IPS-NIHi7 (cell line): ENCODE measurements at regions not wholly inside any gene's neighbourhood (a gene's known extent, or its start where the extent isn't known, plus 50 kb on each side); places are given as distances from the start of the nearest gene placed in this dataset.

Experiments used
- DNase-seq: peaks from one replicate; pipeline ENCODE4 v3.0.0; 2012; ENCODE audit warnings: mixed read lengths; ENCODE audit errors: extremely low spot score

DNA sequence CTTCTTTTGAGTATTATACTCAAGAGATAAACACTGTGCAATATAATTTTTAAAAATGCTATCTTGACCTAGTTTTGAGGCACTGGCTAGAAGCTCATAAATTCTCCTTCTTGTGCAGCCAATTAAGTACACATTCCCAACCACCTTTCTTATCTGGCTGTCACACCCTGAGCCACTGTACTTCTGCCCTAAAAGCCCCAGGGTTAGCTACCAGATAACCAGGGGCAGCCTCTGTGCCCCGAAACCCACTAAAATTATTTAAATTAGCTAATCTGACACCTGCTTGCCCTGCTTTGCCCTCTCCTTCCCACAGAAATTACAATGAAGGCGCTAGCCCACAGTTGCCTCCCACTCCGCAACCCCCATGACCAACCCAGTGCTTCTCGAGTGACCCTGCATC is 597.3 kb upstream of the TYRP1 start:
- no peak for DNase-seq

DNA sequence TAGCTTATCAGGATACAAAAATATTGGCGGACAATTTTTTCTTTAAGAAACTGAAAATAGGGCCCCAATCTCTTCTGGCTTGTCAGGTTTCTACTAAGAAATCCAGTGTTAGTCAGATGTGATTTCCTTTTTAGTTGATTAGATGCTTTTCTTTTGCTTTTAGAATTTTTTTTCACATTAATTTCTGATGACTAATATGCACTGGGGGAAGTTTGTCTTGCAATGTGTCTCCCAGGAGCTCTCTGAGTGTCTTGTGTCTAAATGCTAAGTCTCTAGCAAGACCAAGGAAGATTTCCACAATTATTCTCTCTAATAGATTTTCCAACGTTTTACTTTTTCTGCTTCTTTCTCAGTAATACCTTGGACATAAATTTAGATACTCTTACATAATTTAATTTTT is 559.8 kb upstream of the TYRP1 start:
- DNase-seq, result no peak

DNA sequence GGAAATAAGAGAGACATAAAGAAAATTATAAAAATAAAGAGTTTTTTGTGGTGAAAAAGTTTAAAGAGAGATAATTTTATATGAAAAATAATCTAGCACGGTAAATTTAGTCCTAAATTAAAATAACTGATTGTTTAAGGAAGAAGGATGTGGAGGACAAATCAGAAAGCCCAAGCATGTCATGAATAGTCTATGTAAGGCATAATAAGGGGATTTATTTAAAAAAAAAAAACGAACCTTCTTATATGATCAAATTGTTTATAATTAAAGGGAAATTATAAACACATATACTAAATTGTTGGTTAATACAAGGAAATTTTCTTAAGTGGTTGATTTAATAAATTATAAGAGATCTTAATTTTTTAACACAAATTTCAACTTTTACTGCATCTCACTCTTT is 551.8 kb upstream of the TYRP1 start:
- no peak for DNase-seq

DNA sequence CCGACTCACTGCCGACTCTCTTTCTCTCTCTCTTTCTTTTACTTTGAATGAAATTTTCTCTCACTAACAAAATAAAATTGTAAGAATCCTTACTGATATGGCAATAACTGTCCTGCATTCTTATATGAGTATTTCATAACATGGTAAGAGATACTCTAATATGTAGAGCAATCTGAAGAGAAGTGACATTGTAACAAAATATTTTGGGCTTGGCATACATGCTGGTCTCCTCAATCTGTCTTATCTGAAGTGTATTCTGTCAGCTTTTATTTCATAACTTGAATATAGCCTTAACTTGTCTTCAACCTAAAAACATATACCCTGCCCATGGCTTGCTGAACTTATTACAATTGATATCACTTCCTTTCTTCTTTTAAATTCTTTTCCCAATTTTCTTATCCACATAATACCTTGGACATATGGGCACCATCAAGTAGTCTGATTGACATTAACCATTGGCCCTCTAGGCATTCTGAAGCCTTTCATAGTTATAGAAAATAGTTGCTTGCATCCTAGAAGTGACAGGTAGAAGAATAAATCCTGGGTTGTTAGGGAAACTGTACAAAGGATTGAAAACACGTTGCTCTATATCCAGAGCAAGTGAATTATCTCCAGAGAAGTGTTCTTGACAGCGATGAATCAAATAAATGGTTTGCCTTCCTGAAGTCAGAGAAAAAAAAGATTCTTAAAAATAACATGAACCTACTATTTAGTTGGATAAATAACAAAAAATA is 537.6 kb upstream of the TYRP1 start:
- DNase-seq, result no peak

DNA sequence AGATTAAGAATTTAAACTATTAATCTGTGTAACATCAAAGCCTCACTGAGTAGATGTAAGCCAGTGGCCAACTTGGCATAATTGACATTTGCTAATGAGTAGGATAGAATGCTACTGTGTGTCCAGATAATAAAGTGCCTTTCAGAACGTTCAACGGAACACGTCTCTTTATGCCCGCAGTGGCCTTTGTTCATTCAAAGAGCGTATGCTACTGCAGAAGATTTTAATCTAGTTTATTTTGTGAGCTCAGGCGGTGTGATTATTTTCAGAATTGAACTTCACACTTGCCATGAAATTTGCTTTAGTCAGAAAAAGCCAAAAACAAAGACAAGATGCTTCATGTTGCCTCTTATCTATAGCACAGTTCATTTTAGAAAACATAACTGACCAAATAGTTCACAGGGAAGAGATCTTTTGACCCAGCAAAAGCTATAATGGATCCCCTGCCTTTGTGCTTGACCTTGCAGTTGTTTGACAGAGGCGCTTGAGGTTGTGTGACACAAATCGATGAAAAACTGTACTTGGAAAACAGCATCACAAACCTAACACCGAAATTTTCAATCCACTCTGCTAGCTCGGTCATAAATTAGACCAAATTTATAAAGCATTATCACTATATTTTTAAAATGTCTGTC is 530.9 kb upstream of the TYRP1 start:
- DNase-seq, result no peak

DNA sequence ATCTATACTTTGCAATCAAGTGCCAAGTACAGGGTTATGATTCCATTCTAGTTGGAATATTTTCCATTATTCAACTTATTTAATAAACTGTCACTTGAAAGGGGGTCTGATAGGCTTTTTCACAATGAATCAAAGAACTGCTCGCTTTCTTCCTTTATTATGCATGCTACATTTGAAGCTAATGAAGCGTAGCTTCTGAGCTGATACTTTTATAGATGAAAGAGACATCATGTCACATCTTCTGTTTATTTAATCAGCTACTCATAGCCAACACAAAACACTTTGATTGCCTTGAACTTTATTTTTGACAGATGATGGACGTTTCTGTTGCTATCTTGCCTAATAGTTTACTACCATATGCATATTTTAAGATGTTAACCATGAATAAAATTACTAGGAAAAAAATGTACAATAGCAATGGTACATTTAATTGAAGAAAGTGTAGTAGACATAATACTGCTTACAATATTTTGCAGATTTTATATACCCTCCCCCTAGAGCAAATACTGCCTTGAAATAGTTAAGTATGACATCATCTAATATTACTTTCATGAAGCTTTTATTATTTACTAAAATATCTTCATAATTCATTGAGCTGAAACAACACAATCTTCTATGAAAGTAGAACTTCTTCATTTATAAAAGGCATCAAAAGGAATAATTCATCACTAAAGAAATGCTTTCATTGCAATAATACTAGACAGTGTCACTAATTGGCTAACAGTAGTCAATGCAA is 529.3 kb upstream of the TYRP1 start:
- no peak for DNase-seq

DNA sequence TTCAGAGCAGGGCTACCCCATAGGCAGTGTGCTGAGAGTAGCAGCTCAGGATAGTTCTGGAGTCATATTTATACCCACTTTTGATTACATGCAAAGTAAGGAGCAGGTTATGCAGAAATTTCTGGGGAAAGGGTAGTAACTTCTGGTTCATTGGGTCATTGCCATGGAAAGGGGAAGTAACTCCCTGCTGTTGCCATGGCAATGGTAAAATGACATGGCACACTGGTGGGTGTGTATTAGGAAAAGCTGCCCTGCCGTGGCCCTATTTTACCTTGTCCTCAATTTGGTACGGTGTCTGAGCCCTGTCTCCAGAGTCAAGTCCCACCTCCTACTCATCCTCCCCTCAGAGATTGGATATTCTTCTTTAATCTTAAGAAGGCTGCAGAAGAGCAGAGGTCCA is 526.7 kb upstream of the TYRP1 start:
- no peak for DNase-seq

DNA sequence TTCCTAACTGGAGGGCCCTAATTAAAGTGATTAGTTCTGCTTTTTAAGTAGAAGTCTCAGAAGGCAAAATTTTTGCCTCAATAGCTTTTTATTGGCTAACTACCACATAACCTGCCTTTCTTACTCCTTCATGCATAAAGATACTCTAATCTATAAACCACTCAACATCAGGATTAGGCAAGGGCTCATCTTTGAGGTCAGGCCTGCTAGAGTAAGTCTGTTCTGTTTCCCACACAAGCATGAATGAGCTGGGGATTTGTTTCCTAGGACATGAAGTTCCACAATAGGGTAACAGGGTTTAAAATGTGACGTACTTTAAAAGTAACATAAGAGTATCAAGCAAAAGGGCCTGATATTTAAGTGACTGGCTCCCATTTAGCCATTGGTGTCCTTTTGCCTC is 522.7 kb upstream of the TYRP1 start:
- DNase-seq, result no peak

DNA sequence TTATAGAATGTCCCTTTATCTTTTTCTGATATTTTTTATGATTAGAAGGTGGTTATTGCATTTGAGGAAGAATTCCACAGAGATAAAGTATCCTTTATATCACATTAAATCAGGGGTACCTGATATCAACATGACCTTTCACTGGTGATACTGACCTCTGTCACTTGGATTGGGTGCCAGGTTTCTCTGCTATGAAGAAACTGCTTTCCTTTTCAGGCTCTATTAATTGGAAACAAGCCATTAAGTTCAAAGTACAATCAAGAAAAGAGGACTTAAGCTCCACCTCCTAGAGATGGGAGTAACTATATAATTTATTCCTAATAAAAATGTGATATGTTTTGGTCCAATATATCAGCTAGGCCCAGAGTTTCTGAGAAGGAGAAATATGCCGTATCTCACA is 514.6 kb upstream of the TYRP1 start:
- DNase-seq, result no peak

DNA sequence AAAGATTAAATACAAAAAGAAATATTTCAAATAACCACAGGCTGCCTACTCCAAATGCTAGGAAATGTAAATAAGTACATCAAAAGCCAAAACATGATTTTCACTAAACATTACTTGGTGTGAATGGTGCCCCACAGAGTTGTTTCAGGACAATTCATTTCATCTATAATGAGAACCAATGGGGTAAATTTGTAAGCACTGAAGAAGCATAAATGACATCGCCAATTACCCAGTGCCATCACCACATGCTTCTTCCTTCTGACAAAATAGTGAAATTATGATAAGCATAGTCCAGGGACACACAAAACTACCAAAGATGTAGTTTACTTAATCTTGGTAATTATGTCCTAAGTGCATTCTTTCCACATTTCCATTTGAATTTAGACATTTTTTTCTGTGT is 510.4 kb upstream of the TYRP1 start:
- no peak for DNase-seq

DNA sequence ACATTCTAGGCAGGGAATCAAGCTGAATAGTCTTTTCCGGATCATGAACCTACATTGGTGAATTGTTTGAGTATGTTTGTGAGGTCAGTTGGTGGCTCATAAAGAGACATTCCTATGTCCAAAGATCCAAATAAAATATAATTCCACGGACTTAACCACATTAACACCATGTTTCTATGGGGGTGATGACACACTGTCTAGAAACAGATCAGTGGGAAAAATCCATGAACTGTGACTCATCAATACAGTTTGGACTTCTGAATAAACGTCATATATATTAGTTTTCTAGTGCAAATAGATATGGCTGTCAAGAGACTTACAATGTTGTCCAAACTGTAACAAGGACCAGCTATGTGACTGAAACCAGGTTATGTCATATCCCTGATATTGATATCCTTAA is 509.9 kb upstream of the TYRP1 start:
- DNase-seq, result no peak

DNA sequence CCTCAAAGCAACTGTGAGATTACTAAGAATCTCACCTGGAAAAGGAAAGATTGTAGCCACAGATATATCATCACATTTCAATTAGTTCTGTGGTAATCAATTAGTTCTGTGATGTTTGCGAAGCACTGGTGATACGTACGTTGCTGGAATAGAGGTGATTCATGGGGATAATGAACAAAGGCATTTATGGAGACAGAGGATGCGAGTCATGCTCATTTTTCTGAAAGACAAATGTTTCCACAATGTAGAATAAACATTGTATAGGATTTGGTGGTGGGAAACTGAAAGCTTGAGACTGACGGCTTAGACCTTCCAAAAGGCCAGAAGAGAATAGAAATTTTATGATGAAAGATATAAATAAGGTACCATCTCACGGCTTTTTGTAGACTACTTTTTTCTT is 507.3 kb upstream of the TYRP1 start:
- DNase-seq, result no peak

DNA sequence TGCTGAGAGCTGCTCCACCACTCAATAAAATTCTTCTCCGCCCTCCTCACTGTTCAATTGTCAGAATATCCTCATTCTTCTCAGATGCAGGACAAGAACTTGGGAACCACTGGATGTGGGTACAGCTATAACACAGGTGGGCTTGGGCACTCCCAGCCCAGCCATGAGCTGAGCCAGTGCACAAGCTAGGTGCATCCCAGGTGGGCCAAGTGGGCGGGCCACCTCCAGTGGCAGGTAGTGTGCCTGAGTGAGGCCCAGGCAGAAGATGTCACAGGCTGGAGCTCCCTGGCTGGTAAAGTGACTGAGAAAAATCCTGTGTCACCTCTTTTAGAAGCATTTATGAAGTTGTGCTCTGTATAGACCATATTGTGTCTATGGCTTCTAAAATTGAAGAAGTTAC is 501.6 kb upstream of the TYRP1 start:
- no peak for DNase-seq

DNA sequence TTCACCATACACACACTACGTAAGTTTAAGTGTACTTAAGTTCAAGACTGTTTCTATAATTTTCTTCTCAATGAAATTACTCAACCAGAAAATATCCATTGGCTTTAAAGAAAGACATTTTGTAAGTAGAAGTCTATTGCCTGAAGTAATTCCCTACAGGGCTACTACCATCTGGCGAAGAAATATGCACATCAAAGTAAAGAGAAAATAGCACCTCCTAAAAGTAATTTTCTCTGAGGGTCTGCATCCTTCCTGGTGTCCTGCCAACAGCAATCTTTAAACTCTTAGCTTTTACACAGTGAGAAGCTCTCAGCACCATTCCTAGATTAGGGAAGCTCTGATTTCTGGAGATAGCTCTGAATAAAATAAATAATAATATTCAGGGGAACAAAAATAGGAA is 498.5 kb upstream of the TYRP1 start:
- DNase-seq, result no peak

DNA sequence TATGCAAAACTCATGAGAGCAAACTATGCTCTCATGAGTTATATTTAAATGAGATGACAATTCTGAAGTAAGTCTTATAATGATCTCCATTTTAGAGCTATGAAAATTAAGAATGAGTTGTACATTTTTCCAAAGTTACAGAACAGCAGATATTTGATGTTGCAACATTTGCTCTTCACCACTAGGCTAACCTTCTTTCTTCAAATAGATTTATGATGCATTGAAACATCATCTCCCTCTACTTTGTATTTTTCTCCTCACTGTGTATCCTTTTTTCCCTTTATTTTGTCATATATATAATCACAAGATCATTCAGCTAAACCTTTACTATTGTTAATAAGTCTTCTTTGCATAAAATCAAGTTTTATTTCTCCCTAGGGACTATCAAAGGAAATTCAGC is 497.7 kb upstream of the TYRP1 start:
- DNase-seq, result no peak

DNA sequence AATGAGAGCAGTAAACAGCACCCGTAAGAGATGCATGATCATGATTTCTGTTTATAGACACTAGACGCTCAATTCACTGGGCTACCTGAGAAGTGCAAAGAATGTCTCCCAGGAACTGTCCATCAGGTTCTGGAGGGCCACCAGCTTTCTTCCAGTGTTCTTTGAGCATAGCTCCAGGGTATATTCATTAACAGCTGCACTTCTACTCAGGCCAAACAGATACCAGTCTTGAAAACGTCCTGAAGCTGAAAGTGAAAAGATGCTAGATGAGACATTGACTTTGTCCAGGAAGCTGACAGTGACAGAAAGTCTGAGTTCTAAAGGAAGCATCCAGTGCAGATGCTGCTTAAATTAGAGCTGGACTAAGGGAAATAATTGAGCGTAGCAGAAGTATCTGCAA is 488.7 kb upstream of the TYRP1 start:
- DNase-seq, result no peak

DNA sequence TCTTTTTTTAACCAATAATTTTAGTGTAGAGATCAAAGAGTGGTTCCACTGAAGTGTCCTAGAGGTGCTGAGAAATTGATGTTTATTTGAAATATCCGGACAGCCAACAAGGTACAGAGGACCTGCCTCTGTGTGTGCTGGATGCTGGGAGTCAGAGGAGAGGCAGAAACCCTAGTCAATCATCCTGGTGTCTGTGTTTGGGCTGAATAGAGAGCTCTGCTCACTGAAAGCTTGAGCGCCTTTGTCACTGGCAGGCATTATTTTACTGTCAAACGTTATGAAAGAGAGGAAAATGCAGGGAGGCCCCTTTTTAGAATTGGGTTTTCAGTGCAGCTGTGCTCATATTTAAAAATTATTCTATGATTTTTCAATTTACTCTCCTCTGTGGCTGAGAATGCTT is 480.3 kb upstream of the TYRP1 start:
- no peak for DNase-seq

DNA sequence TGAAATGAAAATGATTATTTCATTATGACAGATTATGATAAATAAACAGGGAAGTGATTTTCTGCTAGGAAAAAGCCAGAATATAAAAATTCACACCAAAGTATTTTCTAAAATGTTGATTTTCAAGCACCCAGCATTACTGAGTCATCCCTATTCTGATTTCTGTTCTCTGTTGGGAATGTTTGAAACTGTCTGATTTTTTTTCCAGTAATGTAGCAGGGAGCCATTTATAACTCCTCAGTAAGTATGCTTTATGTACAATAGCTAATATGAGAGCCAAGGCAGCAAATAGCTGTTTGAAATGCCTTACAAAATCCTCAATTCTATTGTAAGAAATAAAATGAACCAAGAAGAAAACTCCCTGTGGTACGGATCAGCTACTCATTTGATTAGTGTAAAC is 471.7 kb upstream of the TYRP1 start:
- no peak for DNase-seq

DNA sequence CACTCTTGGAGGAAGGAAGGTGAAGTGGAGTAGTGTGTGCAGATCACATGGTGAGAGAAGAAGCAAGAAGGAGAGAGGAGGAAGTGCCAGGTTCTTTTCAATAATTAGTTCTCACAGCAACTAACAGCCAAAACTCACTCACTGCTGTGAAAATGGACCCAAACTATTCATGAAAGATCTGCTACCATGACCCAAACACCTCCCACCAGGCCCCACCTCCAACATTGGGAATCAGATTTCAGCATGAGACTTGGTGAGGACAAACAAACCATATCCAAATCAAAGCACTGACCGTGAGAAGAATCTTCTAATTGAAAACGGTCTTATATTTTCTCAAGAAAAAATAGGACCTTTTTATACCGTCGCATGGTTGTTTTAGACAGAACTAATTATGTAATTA is 468.7 kb upstream of the TYRP1 start:
- no peak for DNase-seq

DNA sequence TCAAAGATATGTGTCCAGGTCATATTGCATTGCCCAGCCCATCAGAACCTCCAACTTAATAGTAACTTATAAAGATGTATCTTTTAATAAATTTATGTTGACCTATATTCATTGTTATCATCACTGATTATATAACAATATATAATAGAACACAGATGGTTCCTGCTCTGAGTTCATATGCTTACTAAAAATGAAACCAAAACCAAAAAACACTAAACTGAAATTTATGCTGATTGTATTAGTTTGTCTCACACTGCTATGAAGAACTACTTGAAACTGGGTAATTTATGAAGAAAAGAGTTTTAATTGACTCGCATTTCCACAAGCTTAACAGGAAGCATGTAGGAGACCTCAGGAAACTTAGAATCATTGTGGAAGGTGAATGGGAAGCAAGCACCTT is 462.5 kb upstream of the TYRP1 start:
- no peak for DNase-seq

DNA sequence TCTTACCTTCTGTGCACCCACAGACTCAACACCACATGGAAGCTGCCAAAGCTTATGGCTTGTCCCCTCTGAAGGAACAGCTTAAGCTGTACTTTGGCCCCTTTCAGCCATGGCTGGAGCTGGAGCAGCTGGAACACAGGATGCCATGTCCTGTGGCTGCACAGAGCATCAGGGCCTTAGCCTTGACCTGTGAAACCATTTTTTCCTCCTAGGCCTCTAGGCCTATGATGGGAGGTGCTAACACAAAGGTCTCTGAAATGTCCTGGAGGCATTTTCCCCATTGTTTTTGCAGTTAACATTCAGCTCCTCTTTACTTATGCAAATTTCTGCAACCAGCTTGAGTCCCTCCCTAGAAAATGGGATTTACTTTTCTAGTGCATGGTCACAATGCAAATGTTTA is 461.4 kb upstream of the TYRP1 start:
- no peak for DNase-seq

DNA sequence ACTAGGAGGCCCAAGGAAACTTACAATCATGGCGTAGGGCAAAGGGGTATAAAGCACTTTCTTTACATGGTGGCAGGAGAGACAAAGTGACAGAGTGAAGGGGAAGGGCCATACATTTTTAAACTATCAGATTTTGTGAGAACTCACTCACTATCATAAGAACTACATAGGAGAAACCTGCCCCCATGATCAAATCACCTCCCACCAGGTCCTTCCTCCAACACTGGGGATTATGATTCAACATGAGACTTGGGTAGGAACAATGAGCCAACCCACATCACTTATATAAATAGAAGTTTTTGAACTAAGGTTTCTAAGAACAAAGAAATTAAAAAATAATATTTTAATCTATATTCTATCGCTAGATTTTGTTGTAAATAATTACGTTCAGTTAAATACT is 460.3 kb upstream of the TYRP1 start:
- no peak for DNase-seq

DNA sequence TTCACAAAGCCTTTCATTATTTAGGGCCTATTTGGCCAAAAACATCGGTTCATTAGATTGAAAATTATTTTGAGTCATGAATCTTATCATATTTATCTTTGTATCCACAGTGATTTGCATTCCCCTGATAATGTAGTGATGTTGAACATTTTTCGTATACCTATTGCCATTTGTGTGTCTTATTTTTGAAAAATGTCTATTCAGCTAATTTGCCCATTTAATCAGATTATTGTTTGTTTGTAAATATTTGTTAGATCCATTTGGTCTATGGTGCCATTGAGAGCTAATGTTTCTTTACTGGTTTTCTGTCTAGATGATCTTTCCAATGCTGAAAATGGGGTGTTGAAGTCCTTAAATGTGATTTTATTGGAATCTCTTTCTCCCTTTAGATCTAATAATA is 439.2 kb upstream of the TYRP1 start:
- DNase-seq, result no peak
